Loucy (cell line): ENCODE measurements at regions not wholly inside any gene's neighbourhood (a gene's known extent, or its start where the extent isn't known, plus 50 kb on each side); places are given as distances from the start of the nearest gene placed in this dataset.

ENCODE experiments used
- H2AFZ ChIP-seq: fragments of 200-600 bp; sonication (generic); 2 replicates; pipeline ENCODE4 v1.6.0; 2016; ENCODE audit warnings: antibody characterized with exemption, mild to moderate bottlenecking, low read length, moderate library complexity
- H3F3A ChIP-seq: fragments of 200-600 bp; 2 replicates; pipeline ENCODE4 v1.6.0; 2016; ENCODE audit warnings: antibody characterized with exemption, low read depth, mild to moderate bottlenecking
- H3K27me3 ChIP-seq: fragments of 200-600 bp; sonication (generic); 2 replicates; pipeline ENCODE4 v1.6.1; 2014; ENCODE audit warnings: low read length, mild to moderate bottlenecking; ENCODE audit not compliant: insufficient read depth, poor library complexity, severe bottlenecking
- H3K36me3 ChIP-seq: fragments of 200-600 bp; sonication (generic); 2 replicates; pipeline ENCODE4 v1.6.1; 2016; ENCODE audit warnings: low read length; ENCODE audit not compliant: insufficient read depth
- H3K4me1 ChIP-seq: fragments of 200-600 bp; sonication (generic); 2 replicates; pipeline ENCODE4 v1.5.1; 2014; ENCODE audit warnings: low read length, mild to moderate bottlenecking; ENCODE audit not compliant: insufficient read depth, poor library complexity, severe bottlenecking
- H3K4me2 ChIP-seq: fragments of 200-600 bp; sonication (generic); 2 replicates; pipeline ENCODE4 v1.6.0; 2014; ENCODE audit warnings: antibody characterized with exemption, low read length, low read depth, mild to moderate bottlenecking; ENCODE audit not compliant: poor library complexity, severe bottlenecking
- H3K4me3 ChIP-seq: fragments of 200-600 bp; sonication (generic); 2 replicates; pipeline ENCODE4 v1.5.1; 2014; ENCODE audit warnings: low read length, mild to moderate bottlenecking, mixed read lengths; ENCODE audit not compliant: poor library complexity, severe bottlenecking
- H3K79me2 ChIP-seq: fragments of 200-600 bp; sonication (generic); 2 replicates; pipeline ENCODE4 v1.6.1; 2014; ENCODE audit warnings: low read length; ENCODE audit not compliant: insufficient read depth
- H3K9ac ChIP-seq: fragments of 200-600 bp; sonication (generic); 2 replicates; pipeline ENCODE4 v1.6.0; 2014; ENCODE audit warnings: mild to moderate bottlenecking, low read depth, low read length, moderate library complexity; ENCODE audit not compliant: poor library complexity, severe bottlenecking
- H3K9me2 ChIP-seq: fragments of 200-600 bp; sonication (generic); replicated peaks from 2 replicates; pipeline ENCODE4 v1.6.1; 2016; ENCODE audit warnings: low read depth, low read length, mixed read lengths
- H3K9me3 ChIP-seq: fragments of 200-600 bp; sonication (generic); 2 replicates; pipeline ENCODE4 v1.6.1; 2014; ENCODE audit warnings: mild to moderate bottlenecking, antibody characterized with exemption, low read length, low read depth; ENCODE audit not compliant: insufficient read depth
- H4K20me1 ChIP-seq: fragments of 200-600 bp; sonication (generic); 2 replicates; pipeline ENCODE4 v1.6.0; 2014; ENCODE audit warnings: antibody characterized with exemption, low read length, mild to moderate bottlenecking; ENCODE audit not compliant: insufficient read depth, poor library complexity, severe bottlenecking
- CTCF ChIP-seq: fragments of 200-600 bp; sonication (generic); conservative IDR thresholded peaks from 2 replicates; pipeline ENCODE4 v1.5.1; 2014; ENCODE audit warnings: mild to moderate bottlenecking, antibody characterized with exemption, low read length
- EZH2phosphoT487 ChIP-seq: fragments of 200-600 bp; IDR thresholded peaks from 2 replicates; pipeline ENCODE4 v1.6.1; 2018; ENCODE audit warnings: antibody characterized with exemption, mild to moderate bottlenecking, moderate library complexity, borderline replicate concordance

GRCh38 chr10:128960517-128960916, 506.5 kb upstream of the MGMT start:
- Histone ChIP-seq H4K20me1 (no peaks in the 10 kb centered on the region), H3K4me3 (no peak overlapping the region), H3K4me2 (no peak overlapping the region), H3K9ac (no peak overlapping the region), H3K79me2 (no peaks in the 10 kb centered on the region), H3K9me3 (no peaks in the 10 kb centered on the region), H3K4me1 (no peaks in the 10 kb centered on the region), H2AFZ (no peak overlapping the region), H3K27me3 (no peaks in the 10 kb centered on the region), H3F3A (no peaks in the 10 kb centered on the region), H3K36me3 (no peaks in the 10 kb centered on the region), H3K9me2 (no peaks in the 10 kb centered on the region)
- no peak for TF ChIP-seq EZH2phosphoT487
- TF ChIP-seq CTCF, result no peak

DNA sequence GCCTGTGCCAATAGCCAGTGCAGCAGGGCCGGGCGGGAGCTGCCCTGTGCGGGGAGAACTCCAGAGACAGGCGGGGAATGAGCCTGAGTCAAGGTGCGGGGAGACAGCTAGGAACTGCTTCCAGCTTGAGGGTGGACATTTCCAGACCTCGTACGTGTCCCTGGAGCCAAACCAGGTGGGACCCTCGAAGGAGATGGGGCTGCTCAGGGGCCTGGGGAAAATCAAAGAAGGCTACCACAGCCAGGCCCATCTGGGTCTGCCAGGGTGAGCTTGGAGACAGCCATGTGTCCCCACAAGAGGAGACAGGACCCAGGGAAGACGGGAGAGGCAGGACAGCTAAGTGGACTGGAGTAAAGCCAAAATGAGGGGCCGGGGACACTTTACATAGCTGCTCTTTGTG, 504.9 kb upstream of the MGMT start:
- H3K4me2 ChIP-seq, result no peak overlapping the region
- H3F3A ChIP-seq, result no peaks in the 10 kb centered on the region
- no peaks in the 10 kb centered on the region for H3K79me2 ChIP-seq
- H3K4me1 ChIP-seq, result no peaks in the 10 kb centered on the region
- TF ChIP-seq CTCF (no peak), EZH2phosphoT487 (no peak)
- H3K9me3 ChIP-seq, result no peaks in the 10 kb centered on the region
- no peak overlapping the region for H3K4me3 ChIP-seq
- H2AFZ ChIP-seq, result no peak overlapping the region
- no peak overlapping the region for H3K9ac ChIP-seq
- no peaks in the 10 kb centered on the region for H3K9me2 ChIP-seq
- H4K20me1 ChIP-seq, result no peaks in the 10 kb centered on the region
- no peaks in the 10 kb centered on the region for H3K27me3 ChIP-seq
- H3K36me3 ChIP-seq, result no peaks in the 10 kb centered on the region

DNA sequence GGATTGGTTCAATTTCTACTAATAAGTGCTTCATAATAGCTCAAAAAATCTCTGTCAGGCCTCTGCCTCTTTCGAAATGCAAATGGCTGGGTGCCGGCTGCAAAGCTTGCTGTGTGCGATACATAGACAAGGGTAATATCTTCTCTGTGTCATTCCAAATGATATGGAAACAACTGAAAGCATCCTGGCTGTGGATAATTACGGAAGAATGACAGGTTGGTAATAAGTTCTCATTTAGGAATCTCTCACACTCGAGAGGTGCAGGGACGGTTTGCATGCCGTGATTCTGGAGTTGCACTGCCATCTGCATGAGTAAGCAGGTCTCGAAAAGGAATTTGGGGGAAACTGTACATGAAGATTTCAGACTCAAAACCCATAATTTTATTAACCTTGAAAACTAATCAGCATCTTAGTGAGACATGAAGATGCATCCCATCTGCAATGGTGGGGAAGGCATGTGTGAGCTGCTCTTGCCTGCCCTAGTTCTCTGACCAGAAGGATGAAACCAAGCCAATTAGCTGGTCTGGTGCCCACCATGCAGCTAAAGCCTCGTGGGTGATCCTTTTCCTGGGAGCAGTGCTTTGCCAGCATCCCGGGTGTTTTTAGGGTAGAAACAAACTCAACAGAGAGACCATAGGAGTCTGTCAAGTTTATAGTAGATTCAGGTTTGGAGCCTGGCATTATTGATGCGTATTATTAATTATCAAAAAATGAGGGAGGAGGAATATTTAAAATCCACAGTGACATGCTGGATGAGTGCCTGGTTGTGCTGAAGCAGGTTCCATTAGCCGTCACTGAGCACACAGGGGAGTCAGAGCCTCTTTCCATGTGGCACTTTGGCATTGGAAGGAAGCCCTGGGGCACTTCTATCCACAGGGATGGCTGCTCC, 503.6 kb upstream of the MGMT start:
- H3K9ac ChIP-seq, result no peak overlapping the region
- no peak overlapping the region for H3K4me2 ChIP-seq
- H3K4me3 ChIP-seq, result no peak overlapping the region
- H3K9me3 ChIP-seq, result no peaks in the 10 kb centered on the region
- TF ChIP-seq EZH2phosphoT487 (no peak), CTCF (no peak)
- no peaks in the 10 kb centered on the region for H3K36me3 ChIP-seq
- no peaks in the 10 kb centered on the region for H3K79me2 ChIP-seq
- no peaks in the 10 kb centered on the region for H3F3A ChIP-seq
- no peak overlapping the region for H2AFZ ChIP-seq
- H3K27me3 ChIP-seq, result no peaks in the 10 kb centered on the region
- no peaks in the 10 kb centered on the region for H4K20me1 ChIP-seq
- no peaks in the 10 kb centered on the region for H3K4me1 ChIP-seq
- no peaks in the 10 kb centered on the region for H3K9me2 ChIP-seq
